Spleen (tissue), 11 donors: ENCODE measurements at regions not wholly inside any gene's neighbourhood (a gene's known extent, or its start where the extent isn't known, plus 50 kb on each side); places are given as distances from the start of the nearest gene placed in this dataset.

ENCODE experiments used
- DNase-seq: peaks from one replicate; pipeline ENCODE4 v3.0.0-alpha.2; 2020
- H3K27ac ChIP-seq, 8 donors: fragments of 200-600 bp; sonication (generic) in 7 of 8; 1 replicate in 4 of 8; 2 replicates in 4 of 8; pipeline versions ENCODE4 v1.5.0 to v1.8.0; 2016 to 2021; ENCODE audit warnings: inconsistent platforms in 4 of 8, mild to moderate bottlenecking in 4 of 8, moderate library complexity in 1 of 8
- H3K27me3 ChIP-seq, 7 donors: fragments of 200-600 bp; sonication (generic) in 6 of 7; replicated peaks in 1 of 7; 1 replicate in 4 of 7; 2 replicates in 3 of 7; pipeline versions ENCODE4 v1.5.0 to v1.8.0; 2016 to 2021; ENCODE audit warnings: inconsistent platforms in 3 of 7, mild to moderate bottlenecking in 1 of 7
- H3K36me3 ChIP-seq, 6 donors: fragments of 200-600 bp; sonication (generic) in 5 of 6; 1 replicate in 4 of 6; 2 replicates in 2 of 6; pipeline versions ENCODE4 v1.5.0 to v1.8.0; 2016 to 2021; ENCODE audit warnings: inconsistent platforms in 2 of 6
- H3K4me1 ChIP-seq, 6 donors: fragments of 200-600 bp; sonication (generic) in 5 of 6; 1 replicate in 3 of 6; 2 replicates in 3 of 6; pipeline versions ENCODE4 v1.5.0 to v1.8.0; 2016 to 2021; ENCODE audit warnings: inconsistent platforms in 3 of 6
- H3K4me3 ChIP-seq, 8 donors: fragments of 200-600 bp; sonication (generic) in 7 of 8; 1 replicate in 4 of 8; 2 replicates in 4 of 8; pipeline versions ENCODE4 v1.5.0 to v1.8.0; 2016 to 2021; ENCODE audit warnings: inconsistent platforms in 4 of 8, mild to moderate bottlenecking in 4 of 8, moderate library complexity in 2 of 8
- H3K9me3 ChIP-seq, 8 donors: fragments of 200-600 bp; sonication (generic) in 7 of 8; 1 replicate in 4 of 8; 2 replicates in 4 of 8; pipeline versions ENCODE4 v1.5.0 to v1.8.0; 2016 to 2021; ENCODE audit warnings: inconsistent platforms in 4 of 8
- CTCF ChIP-seq, 11 experiments: fragments of 200-600 bp in 7 of 11; fragments of 450-650 bp in 4 of 11; sonication (generic) in 4 of 11; IDR thresholded peaks in 8 of 11; conservative IDR thresholded peaks in 3 of 11; 1 replicate in 7 of 11; 2 replicates in 4 of 11; pipeline versions ENCODE4 v1.4.0 to v1.8.0; 2016 to 2021; ENCODE audit warnings: antibody characterized with exemption in 11 of 11, inconsistent platforms in 4 of 11, mild to moderate bottlenecking in 1 of 11
- POLR2A ChIP-seq, 3 donors: fragments of 450-650 bp; IDR thresholded peaks; one replicate each; pipeline ENCODE4 v1.5.1; 2017; ENCODE audit warnings: antibody characterized with exemption in 3 of 3, mild to moderate bottlenecking in 1 of 3
- POLR2AphosphoS5 ChIP-seq, 3 donors: sonication (generic); formaldehyde crosslinking; IDR thresholded peaks; one replicate each; pipeline ENCODE4 v1.5.1; 2017; ENCODE audit warnings: antibody characterized with exemption in 3 of 3
- WGBS, 5 donors: extraction: QIAGEN DNeasy Blood & Tissue Kit in 3 of 5; methylation state at CpG; one replicate each; pipeline versions ENCODE4 v1.1.5 to v1.1.7; 2013 to 2018; 5-methylcytosine and 5-hydroxymethylcytosine counted together
- intact Hi-C: fragments of 100-400 bp; cut with DNase I; formaldehyde crosslinking; loops from one replicate; pipeline ENCODE4 v1.15.0; 2023; ENCODE audit warnings: low total_unique reads
- donor health status: healthy with polysubstance abuse.
- donor health status: DM: no; HTN: no; CAD: no; lungs with moderate emphysema.
- donor health status: DM: no; HTN: no; CAD: no.
- donor health status: Bipolar disorder and iron deficiency.
- donor health status: healthy.
- donor health status: DM: no; HTN: no; CAD: no.
- donor health status: DM: yes; HTN: yes; CAD: no.

- no peak for DNase-seq
- Histone ChIP-seq H3K27me3 (no peaks in the 10 kb centered on the region), H3K4me3 (no peak overlapping the region), H3K4me1 (no peaks in the 10 kb centered on the region), H3K27ac (no peak overlapping the region), H3K36me3 (no peaks in the 10 kb centered on the region), H3K9me3 (peaks cover 0 to 19% (median 0%) of the 10 kb centered on the region in 8 donors)
- intact Hi-C loops, result no loop called here
- no peak for TF ChIP-seq CTCF (IDR thresholded peaks at IDR 0.05 in 8 of 11, conservative IDR thresholded peaks at IDR 0.05 in 3 of 11)
- TF ChIP-seq POLR2A (IDR thresholded peaks at IDR 0.05), result no peak
- no peak for TF ChIP-seq POLR2AphosphoS5 (IDR thresholded peaks at IDR 0.05)
These were observed 407.3 kb upstream of the FLRT2 start for GRCh38 chr14:85122690-85123089.

GRCh38 chr14:85123755-85124154 lies 406.2 kb upstream of the FLRT2 start:
- TF ChIP-seq POLR2A (IDR thresholded peaks at IDR 0.05), result no peak
- TF ChIP-seq CTCF (IDR thresholded peaks at IDR 0.05 in 8 of 11, conservative IDR thresholded peaks at IDR 0.05 in 3 of 11), result no peak
- no peak for TF ChIP-seq POLR2AphosphoS5 (IDR thresholded peaks at IDR 0.05)
- Histone ChIP-seq H3K4me3 (no peak overlapping the region), H3K9me3 (peaks cover 0 to 19% (median 0%) of the 10 kb centered on the region in 8 donors), H3K27me3 (no peaks in the 10 kb centered on the region), H3K4me1 (no peaks in the 10 kb centered on the region), H3K36me3 (no peaks in the 10 kb centered on the region), H3K27ac (no peak overlapping the region)
- intact Hi-C loops, result no loop called here
- 63 to 93% (median 89%) methylated on average over 2 of the region's 2 CpGs for WGBS, 5 donors
- no peak for DNase-seq

- H3K36me3 ChIP-seq, result no peaks in the 10 kb centered on the region
- H3K4me3 ChIP-seq, result no peak overlapping the region
- H3K27ac ChIP-seq, result no peak overlapping the region
- no peaks in the 10 kb centered on the region for H3K27me3 ChIP-seq
- WGBS, 5 donors, result 85 to 95% (median 90%) methylated on average over 3 of the region's 3 CpGs
- intact Hi-C loops, result no loop called here
- peaks cover 0 to 19% (median 0%) of the 10 kb centered on the region in 8 donors for H3K9me3 ChIP-seq
- no peaks in the 10 kb centered on the region for H3K4me1 ChIP-seq
- DNase-seq, result no peak
- TF ChIP-seq CTCF (IDR thresholded peaks at IDR 0.05 in 8 of 11, conservative IDR thresholded peaks at IDR 0.05 in 3 of 11) (no peak), POLR2AphosphoS5 (IDR thresholded peaks at IDR 0.05) (no peak), POLR2A (IDR thresholded peaks at IDR 0.05) (no peak)
These were observed 405.2 kb upstream of the FLRT2 start for GRCh38 chr14:85124631-85125290.

GRCh38 chr14:85125291-85125670 lies 404.7 kb upstream of the FLRT2 start:
- WGBS, 5 donors, result 59 to 88% (median 82%) methylated on average over 2 of the region's 2 CpGs
- DNase-seq, result no peak
- intact Hi-C loops, result no loop called here

More at GRCh38 chr14:85125291-85125670, 404.7 kb upstream of the FLRT2 start:
- Histone ChIP-seq H3K36me3 (no peaks in the 10 kb centered on the region), H3K9me3 (peaks cover 0 to 19% (median 0%) of the 10 kb centered on the region in 8 donors), H3K27me3 (no peaks in the 10 kb centered on the region), H3K27ac (no peak overlapping the region), H3K4me3 (no peak overlapping the region), H3K4me1 (no peaks in the 10 kb centered on the region)
- TF ChIP-seq POLR2AphosphoS5 (IDR thresholded peaks at IDR 0.05) (no peak), POLR2A (IDR thresholded peaks at IDR 0.05) (no peak), CTCF (IDR thresholded peaks at IDR 0.05 in 8 of 11, conservative IDR thresholded peaks at IDR 0.05 in 3 of 11) (no peak)
